Activated naive CD8-positive, alpha-beta T cell (primary cell): ENCODE measurements at regions not wholly inside any gene's neighbourhood (a gene's known extent, or its start where the extent isn't known, plus 50 kb on each side); places are given as distances from the start of the nearest gene placed in this dataset.

Source experiments
- H3K27ac Mint-ChIP-seq: one replicate; pipeline ENCODE4 v1.8.0; 2021; ENCODE audit warnings: mixed read lengths
- H3K27me3 Mint-ChIP-seq: one replicate; pipeline ENCODE4 v1.8.0; 2021; ENCODE audit warnings: mixed read lengths
- H3K36me3 Mint-ChIP-seq: one replicate; pipeline ENCODE4 v1.8.0; 2021; ENCODE audit warnings: mixed read lengths
- H3K4me1 Mint-ChIP-seq: one replicate; pipeline ENCODE4 v1.8.0; 2021; ENCODE audit warnings: low read depth, mixed read lengths
- H3K4me3 Mint-ChIP-seq: one replicate; pipeline ENCODE4 v1.8.0; 2021; ENCODE audit warnings: mild to moderate bottlenecking, mixed read lengths
- H3K9me3 Mint-ChIP-seq: one replicate; pipeline ENCODE4 v1.8.0; 2021; ENCODE audit warnings: low read depth, mixed read lengths

- Mint-ChIP-seq H3K4me3 (no peak overlapping the region), H3K9me3 (peaks cover 3% of the 10 kb centered on the region), H3K4me1 (no peaks in the 10 kb centered on the region), H3K27ac (no peak overlapping the region), H3K36me3 (no peaks in the 10 kb centered on the region), H3K27me3 (no peaks in the 10 kb centered on the region)
Measured at GRCh38 chr4:186807808-186808629, 84.4 kb upstream of the FAT1 start.

DNA sequence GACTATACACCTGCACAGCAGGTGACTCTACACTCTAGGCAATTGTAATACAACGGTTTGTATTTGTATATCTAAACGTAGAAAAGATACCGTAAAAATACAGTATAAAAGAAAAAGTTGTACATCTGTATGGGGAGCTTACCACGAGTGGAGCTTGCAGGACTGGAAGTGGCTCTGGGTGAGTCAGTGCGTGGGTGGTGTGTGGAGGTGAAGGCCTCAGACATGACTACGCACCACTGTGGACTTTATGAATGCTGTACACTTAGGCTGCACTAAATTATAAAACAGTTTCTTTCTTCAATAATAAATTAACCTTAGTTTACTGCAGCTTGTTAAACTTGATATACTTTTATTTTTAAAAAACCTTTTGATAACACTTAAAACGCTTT, 85.0 kb upstream of the FAT1 start:
- H3K9me3 Mint-ChIP-seq = peaks cover 3% of the 10 kb centered on the region

GRCh38 chr4:186809070-186809469, 85.4 kb upstream of the FAT1 start:
- Mint-ChIP-seq H3K27ac (no peak overlapping the region), H3K27me3 (no peaks in the 10 kb centered on the region), H3K4me3 (no peak overlapping the region), H3K9me3 (peaks cover 3% of the 10 kb centered on the region), H3K4me1 (no peaks in the 10 kb centered on the region), H3K36me3 (no peaks in the 10 kb centered on the region)

More for the DNA sequence above, 85.0 kb upstream of the FAT1 start:
- Mint-ChIP-seq H3K4me3 (no peak overlapping the region), H3K36me3 (no peaks in the 10 kb centered on the region), H3K27ac (no peak overlapping the region), H3K27me3 (no peaks in the 10 kb centered on the region), H3K4me1 (no peaks in the 10 kb centered on the region)

DNA sequence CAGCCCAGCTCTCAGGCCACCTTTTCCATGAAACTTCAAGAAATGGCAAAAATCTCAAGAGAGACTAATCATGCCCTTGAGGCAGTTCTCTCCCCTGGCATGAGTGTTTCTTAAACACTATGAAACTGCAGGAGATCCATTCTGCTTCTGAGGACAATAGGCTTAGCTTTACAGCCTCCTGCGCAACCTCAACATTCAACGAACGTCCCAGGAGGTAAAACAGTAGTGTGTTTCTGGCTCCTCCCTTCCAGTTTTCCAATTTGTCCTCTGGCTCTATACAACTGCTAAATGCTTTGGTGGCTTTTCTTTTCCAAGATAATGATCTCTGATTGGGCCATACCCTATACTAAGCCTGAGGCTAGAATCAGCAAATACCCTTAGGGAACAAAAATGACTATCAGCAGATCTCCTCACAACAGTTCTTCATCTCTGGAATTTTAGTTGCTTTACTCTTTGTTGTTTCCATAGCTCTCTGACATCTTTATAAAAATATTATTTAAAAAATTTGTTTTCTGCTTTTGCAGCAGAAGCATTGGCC, 87.0 kb upstream of the FAT1 start:
- no peak overlapping the region for H3K4me3 Mint-ChIP-seq
- no peaks in the 10 kb centered on the region for H3K36me3 Mint-ChIP-seq
- H3K27me3 Mint-ChIP-seq = no peaks in the 10 kb centered on the region
- no peak overlapping the region for H3K27ac Mint-ChIP-seq
- no peaks in the 10 kb centered on the region for H3K4me1 Mint-ChIP-seq
- H3K9me3 Mint-ChIP-seq = peaks cover 3% of the 10 kb centered on the region

GRCh38 chr4:186812592-186812991, 88.9 kb upstream of the FAT1 start:
- H3K27me3 Mint-ChIP-seq = no peaks in the 10 kb centered on the region
- H3K9me3 Mint-ChIP-seq = peaks cover 3% of the 10 kb centered on the region
- H3K4me1 Mint-ChIP-seq = no peaks in the 10 kb centered on the region
- H3K27ac Mint-ChIP-seq = no peak overlapping the region
- no peaks in the 10 kb centered on the region for H3K36me3 Mint-ChIP-seq
- H3K4me3 Mint-ChIP-seq = no peak overlapping the region

GRCh38 chr4:186813377-186814068, 89.9 kb upstream of the FAT1 start:
- no peak overlapping the region for H3K4me3 Mint-ChIP-seq
- H3K27me3 Mint-ChIP-seq = no peaks in the 10 kb centered on the region
- no peak overlapping the region for H3K27ac Mint-ChIP-seq
- H3K36me3 Mint-ChIP-seq = no peaks in the 10 kb centered on the region
- H3K4me1 Mint-ChIP-seq = no peaks in the 10 kb centered on the region
- peaks cover 3% of the 10 kb centered on the region for H3K9me3 Mint-ChIP-seq

DNA sequence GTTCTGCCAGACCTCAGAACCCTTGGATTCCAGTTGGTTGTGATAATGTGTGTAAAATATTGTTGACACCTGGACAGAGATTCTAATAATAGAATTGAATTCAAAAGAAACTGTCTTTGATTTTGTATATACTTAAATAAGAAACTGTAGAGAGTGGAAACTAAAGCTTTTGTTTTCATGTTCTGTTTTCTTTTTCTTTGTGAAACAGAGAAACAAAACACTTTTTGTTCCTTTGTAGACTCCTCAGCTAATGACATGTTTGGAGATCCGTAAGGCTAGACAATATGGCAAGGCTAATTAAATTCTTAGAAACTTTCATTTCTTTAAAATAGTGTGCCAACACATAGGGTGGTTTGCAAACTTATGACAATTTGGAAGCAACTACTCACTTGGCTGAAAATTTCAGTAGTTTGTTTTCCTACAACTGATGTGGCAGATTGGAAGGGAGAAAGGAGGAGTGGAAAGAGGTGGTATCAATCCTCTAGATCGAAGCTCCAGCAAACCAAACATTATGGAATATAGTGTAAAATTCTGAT, 90.9 kb upstream of the FAT1 start:
- Mint-ChIP-seq H3K36me3 (no peaks in the 10 kb centered on the region), H3K9me3 (peaks cover 3% of the 10 kb centered on the region), H3K27me3 (no peaks in the 10 kb centered on the region)

GRCh38 chr4:186819342-186820086, 95.9 kb upstream of the FAT1 start:
- H3K4me1 Mint-ChIP-seq = no peaks in the 10 kb centered on the region
- H3K27me3 Mint-ChIP-seq = no peaks in the 10 kb centered on the region
- H3K27ac Mint-ChIP-seq = no peak overlapping the region
- no peaks in the 10 kb centered on the region for H3K36me3 Mint-ChIP-seq
- H3K9me3 Mint-ChIP-seq = no peaks in the 10 kb centered on the region
- no peak overlapping the region for H3K4me3 Mint-ChIP-seq

More for the DNA sequence above, 90.9 kb upstream of the FAT1 start:
- no peaks in the 10 kb centered on the region for H3K4me1 Mint-ChIP-seq
- no peak overlapping the region for H3K27ac Mint-ChIP-seq
- H3K4me3 Mint-ChIP-seq = no peak overlapping the region

GRCh38 chr4:186820391-186820891, 96.8 kb upstream of the FAT1 start:
- no peak overlapping the region for H3K27ac Mint-ChIP-seq
- no peak overlapping the region for H3K4me3 Mint-ChIP-seq
- H3K9me3 Mint-ChIP-seq = no peaks in the 10 kb centered on the region
- H3K27me3 Mint-ChIP-seq = no peaks in the 10 kb centered on the region
- no peaks in the 10 kb centered on the region for H3K4me1 Mint-ChIP-seq
- H3K36me3 Mint-ChIP-seq = no peaks in the 10 kb centered on the region

GRCh38 chr4:186823989-186824388, 100.3 kb upstream of the FAT1 start:
- H3K4me3 Mint-ChIP-seq = no peak overlapping the region
- no peaks in the 10 kb centered on the region for H3K4me1 Mint-ChIP-seq
- no peak overlapping the region for H3K27ac Mint-ChIP-seq
- no peaks in the 10 kb centered on the region for H3K36me3 Mint-ChIP-seq
- no peaks in the 10 kb centered on the region for H3K9me3 Mint-ChIP-seq
- H3K27me3 Mint-ChIP-seq = no peaks in the 10 kb centered on the region

DNA sequence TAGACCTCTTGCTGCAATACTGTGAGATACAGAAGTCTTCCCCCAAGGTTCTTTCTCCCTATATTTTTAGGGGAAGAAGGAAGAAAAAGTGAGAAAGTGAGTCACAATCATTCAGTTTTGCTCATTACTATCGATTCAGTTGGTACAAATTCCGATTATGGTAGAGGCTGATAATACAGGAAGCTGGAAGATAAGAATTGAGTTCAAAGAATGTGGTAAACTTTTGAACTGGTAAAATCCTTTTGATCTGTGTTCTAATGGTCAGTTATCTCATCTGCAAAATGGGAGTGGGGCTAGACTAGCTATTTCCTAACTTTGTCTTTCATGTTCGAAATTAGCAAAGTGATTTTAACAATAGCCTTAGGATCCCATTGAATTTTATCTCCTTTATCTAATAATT, 101.4 kb upstream of the FAT1 start:
- Mint-ChIP-seq H3K27ac (no peak overlapping the region), H3K27me3 (no peaks in the 10 kb centered on the region), H3K9me3 (no peaks in the 10 kb centered on the region), H3K36me3 (no peaks in the 10 kb centered on the region), H3K4me3 (no peak overlapping the region), H3K4me1 (no peaks in the 10 kb centered on the region)

DNA sequence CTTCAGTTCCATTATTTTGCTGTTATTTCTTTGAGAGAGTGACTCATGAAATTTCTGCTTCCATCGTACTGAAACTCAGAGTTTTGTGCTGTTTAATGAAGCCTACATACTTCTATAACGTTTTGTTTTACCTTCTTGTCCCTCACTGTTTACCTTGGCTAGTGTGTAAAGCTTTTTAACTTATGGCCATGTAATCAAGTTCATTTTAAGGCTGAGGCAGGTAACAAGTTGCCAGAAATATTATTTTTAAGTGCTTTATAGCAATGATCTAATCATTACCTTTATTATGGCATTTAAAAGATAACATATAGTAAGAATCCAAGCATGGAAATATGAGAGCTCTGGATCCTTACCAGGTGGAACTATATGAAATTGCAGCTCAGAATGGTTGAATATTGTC, 102.3 kb upstream of the FAT1 start:
- H3K27me3 Mint-ChIP-seq = no peaks in the 10 kb centered on the region
- no peak overlapping the region for H3K4me3 Mint-ChIP-seq
- H3K27ac Mint-ChIP-seq = no peak overlapping the region
- no peaks in the 10 kb centered on the region for H3K4me1 Mint-ChIP-seq
- H3K36me3 Mint-ChIP-seq = no peaks in the 10 kb centered on the region
- no peaks in the 10 kb centered on the region for H3K9me3 Mint-ChIP-seq

DNA sequence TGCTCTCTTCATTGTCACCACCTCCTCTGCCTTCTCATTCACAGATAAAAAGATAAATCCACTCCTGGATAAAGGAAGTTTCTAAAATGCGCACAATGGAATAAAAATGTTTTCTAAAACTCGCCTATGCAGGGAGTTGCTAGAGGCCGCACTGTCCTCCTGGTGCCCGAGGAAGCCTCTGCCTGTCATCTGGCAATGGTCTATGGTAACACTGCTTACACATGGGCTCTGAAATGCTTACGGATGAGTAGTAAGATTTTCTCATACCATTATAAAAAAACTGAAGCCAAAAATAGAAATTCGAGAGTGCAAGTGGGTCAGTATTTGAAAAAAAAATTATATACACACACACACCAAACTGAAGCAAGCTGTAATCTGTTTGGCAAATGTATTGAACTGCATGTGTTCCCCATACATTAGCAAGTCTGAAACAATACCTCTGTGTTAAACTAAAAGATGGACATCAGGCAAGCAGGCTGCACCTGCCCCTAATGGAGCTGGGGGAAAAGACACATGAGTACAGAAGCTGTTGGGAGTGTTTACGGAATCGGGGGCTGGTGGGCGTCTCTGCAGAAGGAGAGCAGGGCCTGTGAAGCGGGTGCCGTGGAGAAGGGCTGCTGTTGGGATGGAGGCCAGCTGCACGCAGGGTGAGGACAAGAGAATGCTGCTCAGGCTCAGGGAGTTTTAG, 103.3 kb upstream of the FAT1 start:
- no peaks in the 10 kb centered on the region for H3K27me3 Mint-ChIP-seq
- no peak overlapping the region for H3K27ac Mint-ChIP-seq
- H3K4me3 Mint-ChIP-seq = no peak overlapping the region
- no peaks in the 10 kb centered on the region for H3K4me1 Mint-ChIP-seq
- no peaks in the 10 kb centered on the region for H3K9me3 Mint-ChIP-seq
- no peaks in the 10 kb centered on the region for H3K36me3 Mint-ChIP-seq

GRCh38 chr4:186827534-186827897, 103.9 kb upstream of the FAT1 start:
- Mint-ChIP-seq H3K27me3 (no peaks in the 10 kb centered on the region), H3K27ac (no peak overlapping the region), H3K4me3 (no peak overlapping the region), H3K9me3 (no peaks in the 10 kb centered on the region), H3K4me1 (no peaks in the 10 kb centered on the region), H3K36me3 (no peaks in the 10 kb centered on the region)
